Fibroblast of the conjunctiva (primary cell): ENCODE measurements at regions not wholly inside any gene's neighbourhood (a gene's known extent, or its start where the extent isn't known, plus 50 kb on each side); places are given as distances from the start of the nearest gene placed in this dataset.

Experiments
- DNase-seq: peaks from one replicate; pipeline ENCODE4 v3.0.0-alpha.2; 2010; ENCODE audit warnings: low read depth

- DNase-seq = no peak
These were observed 55.4 kb upstream of the RNF180 start for GRCh38 chr5:64110222-64110621.

- no peak for DNase-seq
These were observed 57.0 kb upstream of the RNF180 start for GRCh38 chr5:64108674-64109073.

GRCh38 chr5:64100203-64100602 is 65.4 kb upstream of the RNF180 start:
- no peak for DNase-seq

- no peak for DNase-seq
These were observed 68.9 kb upstream of the RNF180 start for GRCh38 chr5:64096771-64097170.

- DNase-seq = no peak
These were observed 88.1 kb upstream of the RNF180 start for GRCh38 chr5:64077589-64077988.

GRCh38 chr5:64074533-64074932 is 91.1 kb upstream of the RNF180 start:
- DNase-seq = peak; percentile 1

- no peak for DNase-seq
These were observed 96.2 kb upstream of the RNF180 start for GRCh38 chr5:64069486-64069885.

- DNase-seq = no peak
These were observed 88.1 kb upstream of the HTR1A start for GRCh38 chr5:64050296-64050695.

- DNase-seq = no peak
These were observed 78.2 kb upstream of the HTR1A start for GRCh38 chr5:64040490-64040889.

- DNase-seq = no peak
These were observed 64.2 kb upstream of the HTR1A start for GRCh38 chr5:64026493-64026892.

- no peak for DNase-seq
These were observed 57.5 kb upstream of the HTR1A start for GRCh38 chr5:64019746-64020145.

- no peak for DNase-seq
These were observed 56.7 kb upstream of the HTR1A start for GRCh38 chr5:64018966-64019365.

GRCh38 chr5:64015824-64016223 is 53.6 kb upstream of the HTR1A start:
- DNase-seq = no peak
